Endothelial cell of umbilical vein (primary cell): ENCODE measurements at regions not wholly inside any gene's neighbourhood (a gene's known extent, or its start where the extent isn't known, plus 50 kb on each side); places are given as distances from the start of the nearest gene placed in this dataset.

Experiments used
- EZH2 ChIP-seq: IDR thresholded peaks from 2 replicates; pipeline ENCODE4 v1.6.1; 2012; ENCODE audit warnings: borderline replicate concordance, low read depth, mild to moderate bottlenecking, moderate library complexity, low read length, inconsistent platforms; ENCODE audit not compliant: severe bottlenecking
- FOS ChIP-seq: IDR thresholded peaks from 2 replicates; pipeline ENCODE4 v1.6.1; 2011; ENCODE audit warnings: mild to moderate bottlenecking, low read length, moderate library complexity, borderline replicate concordance; ENCODE audit not compliant: insufficient read depth
- GATA2 ChIP-seq: IDR thresholded peaks from 2 replicates; pipeline ENCODE4 v1.7.0; 2011; ENCODE audit warnings: low read depth, mild to moderate bottlenecking, moderate library complexity, mixed read lengths, low read length; ENCODE audit not compliant: insufficient read length, insufficient read depth
- JUN ChIP-seq: IDR thresholded peaks from 2 replicates; pipeline ENCODE4 v1.6.1; 2011; ENCODE audit warnings: borderline replicate concordance, low read depth; ENCODE audit not compliant: insufficient read length, insufficient read depth
- MYC ChIP-seq: IDR thresholded peaks from one replicate; pipeline ENCODE4 v1.6.1; 2011; ENCODE audit warnings: mild to moderate bottlenecking, low read depth, low read length
- POLR2A ChIP-seq: IDR thresholded peaks from 2 replicates; pipeline ENCODE4 v1.6.1; 2012; ENCODE audit warnings: low read depth, mild to moderate bottlenecking, control low read depth, low read length
- POLR2AphosphoS5 ChIP-seq: IDR thresholded peaks from 2 replicates; pipeline ENCODE4 v1.6.1; 2012; ENCODE audit warnings: low read depth, mild to moderate bottlenecking, control low read depth, low read length, moderate library complexity; ENCODE audit not compliant: insufficient read depth
- TF ChIP-seq, protein P1 (sequence below), 2 donors: IDR thresholded peaks; 1 replicate in 1 of 2; 2 replicates in 1 of 2; pipeline ENCODE4 v1.5.1; 2011; ENCODE audit warnings: low read length in 2 of 2, mild to moderate bottlenecking in 2 of 2, moderate library complexity in 2 of 2, control low read depth in 1 of 2, inconsistent platforms in 1 of 2, low read depth in 1 of 2; ENCODE audit not compliant: insufficient read depth in 1 of 2; ENCODE audit errors: extremely low read depth in 1 of 2
- TF ChIP-seq, protein P2 (sequence below): IDR thresholded peaks from 2 replicates; pipeline ENCODE4 v1.6.1; 2011; ENCODE audit not compliant: insufficient read depth, insufficient read length

DNA sequence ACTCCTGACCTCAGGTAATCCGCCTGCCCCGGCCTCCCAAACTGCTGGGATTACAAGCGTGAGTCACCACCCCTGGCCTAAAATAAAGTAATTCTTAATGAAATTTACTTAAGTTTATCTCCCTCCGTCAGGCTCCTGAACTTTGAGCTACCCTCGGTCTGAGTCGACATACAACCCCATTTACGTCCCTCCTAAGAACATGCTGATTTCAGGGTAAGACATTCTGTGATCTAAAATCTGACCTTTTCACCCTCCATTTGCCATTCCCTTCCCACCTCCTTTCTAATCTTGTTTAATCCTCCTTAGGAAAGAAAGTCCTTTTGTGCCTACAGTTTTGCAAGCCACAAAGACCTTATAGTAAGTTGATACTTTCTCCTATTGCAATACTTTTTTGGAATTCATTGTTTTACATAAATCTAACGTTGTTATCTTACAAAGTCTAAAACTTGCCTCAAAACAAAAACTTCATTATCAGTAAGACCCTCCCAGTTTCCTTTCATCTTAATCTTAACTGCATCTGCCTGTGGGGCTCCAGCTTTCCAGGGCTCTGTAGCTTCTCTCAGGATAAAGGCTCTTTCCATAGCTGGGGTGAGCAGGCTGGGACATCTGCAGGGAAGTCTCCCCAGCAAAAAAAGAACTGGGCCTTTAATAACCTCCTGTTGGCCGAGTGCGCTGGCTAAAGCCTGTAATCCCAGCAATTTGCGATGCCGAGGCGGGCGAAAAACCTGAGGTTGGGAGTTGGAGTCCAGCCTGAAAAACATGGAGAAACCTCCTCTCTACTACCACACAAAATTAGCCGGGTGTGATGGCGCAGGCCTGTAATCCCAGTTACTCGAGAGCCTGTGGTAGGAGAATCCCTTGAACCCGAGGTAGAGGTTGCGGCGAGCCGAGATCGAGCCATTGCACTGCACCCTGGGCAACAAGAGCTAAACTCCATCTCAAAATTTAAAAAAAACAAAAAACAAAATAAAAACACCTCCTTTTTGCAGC, 143.1 kb downstream of the ZNF737 start:
- TF ChIP-seq, protein P1, sequence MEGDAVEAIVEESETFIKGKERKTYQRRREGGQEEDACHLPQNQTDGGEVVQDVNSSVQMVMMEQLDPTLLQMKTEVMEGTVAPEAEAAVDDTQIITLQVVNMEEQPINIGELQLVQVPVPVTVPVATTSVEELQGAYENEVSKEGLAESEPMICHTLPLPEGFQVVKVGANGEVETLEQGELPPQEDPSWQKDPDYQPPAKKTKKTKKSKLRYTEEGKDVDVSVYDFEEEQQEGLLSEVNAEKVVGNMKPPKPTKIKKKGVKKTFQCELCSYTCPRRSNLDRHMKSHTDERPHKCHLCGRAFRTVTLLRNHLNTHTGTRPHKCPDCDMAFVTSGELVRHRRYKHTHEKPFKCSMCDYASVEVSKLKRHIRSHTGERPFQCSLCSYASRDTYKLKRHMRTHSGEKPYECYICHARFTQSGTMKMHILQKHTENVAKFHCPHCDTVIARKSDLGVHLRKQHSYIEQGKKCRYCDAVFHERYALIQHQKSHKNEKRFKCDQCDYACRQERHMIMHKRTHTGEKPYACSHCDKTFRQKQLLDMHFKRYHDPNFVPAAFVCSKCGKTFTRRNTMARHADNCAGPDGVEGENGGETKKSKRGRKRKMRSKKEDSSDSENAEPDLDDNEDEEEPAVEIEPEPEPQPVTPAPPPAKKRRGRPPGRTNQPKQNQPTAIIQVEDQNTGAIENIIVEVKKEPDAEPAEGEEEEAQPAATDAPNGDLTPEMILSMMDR (IDR thresholded peaks at IDR 0.05; ENCODE audit: extremely low read depth in 1 of 2, insufficient read depth in 1 of 2, low read depth in 1 of 2, low read length in 2 of 2), result no peak
- TF ChIP-seq POLR2A, result no peak
- no peak for TF ChIP-seq POLR2AphosphoS5
- no peak for TF ChIP-seq EZH2
- TF ChIP-seq GATA2, result no peak
- TF ChIP-seq, protein P2, sequence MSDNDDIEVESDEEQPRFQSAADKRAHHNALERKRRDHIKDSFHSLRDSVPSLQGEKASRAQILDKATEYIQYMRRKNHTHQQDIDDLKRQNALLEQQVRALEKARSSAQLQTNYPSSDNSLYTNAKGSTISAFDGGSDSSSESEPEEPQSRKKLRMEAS, result no peak
- no peak for TF ChIP-seq MYC
- no peak for TF ChIP-seq JUN
- TF ChIP-seq FOS, result no peak
